ENCODE measurements at regions not wholly inside any gene's neighbourhood (a gene's known extent, or its start where the extent isn't known, plus 50 kb on each side); places are given as distances from the start of the nearest gene placed in this dataset.

- TF ChIP-seq CTCF (IDR thresholded peaks at IDR 0.05) (no peak), FOXJ3 (CRISPR knock-in tag; IDR thresholded peaks at IDR 0.05) (no peak), SIN3A (IDR thresholded peaks at IDR 0.05; ENCODE audit: borderline replicate concordance, low read depth, low read length) (no peak), PBX3 (IDR thresholded peaks at IDR 0.05) (no peak), POLR2AphosphoS5 (IDR thresholded peaks at IDR 0.05; ENCODE audit: low read depth, low read length) (no peak)
These were observed 58.0 kb upstream of the SLC25A48 start for GRCh38 chr5:135776457-135776856.
